Kidney (tissue), 13 donors: ENCODE measurements at regions not wholly inside any gene's neighbourhood (a gene's known extent, or its start where the extent isn't known, plus 50 kb on each side); places are given as distances from the start of the nearest gene placed in this dataset.

Source experiments
- DNase-seq, 5 donors: peaks; one replicate each; pipeline ENCODE4 v3.0.0-alpha.2; 2013 to 2020
- FAIRE-seq: peaks from 2 replicates; lab custom pipeline; 2012; peaks lifted over from hg19 to GRCh38; lab: Jason Lieb, UNC
- H3K27ac ChIP-seq, 2 donors: one replicate each; pipeline ENCODE4 v1.7.0; 2013; ENCODE audit warnings: low read depth in 2 of 2, low read length in 2 of 2, inconsistent platforms in 1 of 2
- H3K27me3 ChIP-seq: one replicate; pipeline ENCODE4 v1.7.1; 2013; ENCODE audit warnings: low read length, inconsistent platforms; ENCODE audit not compliant: control insufficient read depth, insufficient read depth
- H3K36me3 ChIP-seq, 3 donors: one replicate each; pipeline versions ENCODE4 v1.7.0 to v1.7.1; 2013; ENCODE audit warnings: low read length in 3 of 3, control low read depth in 1 of 3, inconsistent platforms in 1 of 3; ENCODE audit not compliant: insufficient read depth in 3 of 3, control insufficient read depth in 2 of 3
- H3K4me1 ChIP-seq, 3 donors: one replicate each; pipeline versions ENCODE4 v1.7.0 to v1.7.1; 2013; ENCODE audit warnings: low read length in 3 of 3, inconsistent platforms in 1 of 3, low read depth in 1 of 3; ENCODE audit not compliant: control insufficient read depth in 2 of 3, insufficient read depth in 2 of 3
- H3K4me3 ChIP-seq, 3 donors: one replicate each; pipeline versions ENCODE4 v1.7.0 to v1.8.1; 2013; ENCODE audit warnings: low read length in 3 of 3, control low read depth in 1 of 3, inconsistent platforms in 1 of 3
- H3K9ac ChIP-seq, 3 donors: one replicate each; pipeline versions ENCODE4 v1.7.0 to v1.7.1; 2013; ENCODE audit warnings: low read length in 3 of 3, control low read depth in 1 of 3, inconsistent platforms in 1 of 3
- H3K9me3 ChIP-seq, 3 donors: one replicate each; pipeline versions ENCODE4 v1.7.0 to v1.7.1; 2013; ENCODE audit warnings: low read length in 3 of 3, control low read depth in 1 of 3, inconsistent platforms in 1 of 3; ENCODE audit not compliant: control insufficient read depth in 2 of 3, insufficient read depth in 1 of 3
- intact Hi-C: fragments of 100-400 bp; cut with DNase I; formaldehyde crosslinking; loops from one replicate; pipeline ENCODE4 v1.11.1; 2022
- TF ChIP-seq, protein P1 (sequence below): IDR thresholded peaks from 3 replicates; pipeline ENCODE4 v1.5.1; 2012; ENCODE audit warnings: mild to moderate bottlenecking, moderate library complexity, borderline replicate concordance; ENCODE audit not compliant: insufficient read depth; ENCODE audit errors: extremely low read depth
- donor health status: control.
- donor health status: control.
- donor health status: control.
- donor health status: control.
- donor health status: control.
- donor health status: DM: yes; HTN: yes; CAD: no.
- donor health status: Normal renal cell carcinoma (clear cell type).

DNA sequence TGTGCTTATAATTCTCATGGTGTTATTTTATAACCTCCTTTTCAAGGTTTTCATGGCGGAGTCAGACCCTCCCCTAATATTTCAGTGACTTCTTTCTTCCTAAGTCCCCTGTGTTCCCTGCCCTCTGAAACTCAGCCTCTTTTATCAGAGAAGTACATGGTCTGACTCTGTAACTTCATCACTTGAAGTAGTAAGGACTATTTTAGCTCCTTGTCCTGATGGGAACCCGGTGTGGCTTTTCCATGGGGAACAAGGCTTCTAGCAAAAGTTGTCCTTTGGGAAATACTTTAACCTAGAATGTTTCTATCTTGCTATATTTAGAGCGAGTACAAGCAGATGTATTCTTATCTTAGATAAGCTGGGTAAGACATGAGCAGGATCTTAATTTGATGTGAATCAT lies 117.5 kb downstream of the TRIB2 start:
- intact Hi-C loops, result no loop called here
- Histone ChIP-seq H3K36me3 (no peaks in the 10 kb centered on the region), H3K27ac (peak overlapping the region in 1 of 2 donors; percentile 2), H3K4me1 (no peaks in the 10 kb centered on the region), H3K27me3 (no peaks in the 10 kb centered on the region), H3K9ac (no peak overlapping the region), H3K4me3 (no peak overlapping the region), H3K9me3 (no peaks in the 10 kb centered on the region)
- TF ChIP-seq, protein P1, sequence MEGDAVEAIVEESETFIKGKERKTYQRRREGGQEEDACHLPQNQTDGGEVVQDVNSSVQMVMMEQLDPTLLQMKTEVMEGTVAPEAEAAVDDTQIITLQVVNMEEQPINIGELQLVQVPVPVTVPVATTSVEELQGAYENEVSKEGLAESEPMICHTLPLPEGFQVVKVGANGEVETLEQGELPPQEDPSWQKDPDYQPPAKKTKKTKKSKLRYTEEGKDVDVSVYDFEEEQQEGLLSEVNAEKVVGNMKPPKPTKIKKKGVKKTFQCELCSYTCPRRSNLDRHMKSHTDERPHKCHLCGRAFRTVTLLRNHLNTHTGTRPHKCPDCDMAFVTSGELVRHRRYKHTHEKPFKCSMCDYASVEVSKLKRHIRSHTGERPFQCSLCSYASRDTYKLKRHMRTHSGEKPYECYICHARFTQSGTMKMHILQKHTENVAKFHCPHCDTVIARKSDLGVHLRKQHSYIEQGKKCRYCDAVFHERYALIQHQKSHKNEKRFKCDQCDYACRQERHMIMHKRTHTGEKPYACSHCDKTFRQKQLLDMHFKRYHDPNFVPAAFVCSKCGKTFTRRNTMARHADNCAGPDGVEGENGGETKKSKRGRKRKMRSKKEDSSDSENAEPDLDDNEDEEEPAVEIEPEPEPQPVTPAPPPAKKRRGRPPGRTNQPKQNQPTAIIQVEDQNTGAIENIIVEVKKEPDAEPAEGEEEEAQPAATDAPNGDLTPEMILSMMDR, result no peak
- no peak for DNase-seq
- FAIRE-seq, result no peak

DNA sequence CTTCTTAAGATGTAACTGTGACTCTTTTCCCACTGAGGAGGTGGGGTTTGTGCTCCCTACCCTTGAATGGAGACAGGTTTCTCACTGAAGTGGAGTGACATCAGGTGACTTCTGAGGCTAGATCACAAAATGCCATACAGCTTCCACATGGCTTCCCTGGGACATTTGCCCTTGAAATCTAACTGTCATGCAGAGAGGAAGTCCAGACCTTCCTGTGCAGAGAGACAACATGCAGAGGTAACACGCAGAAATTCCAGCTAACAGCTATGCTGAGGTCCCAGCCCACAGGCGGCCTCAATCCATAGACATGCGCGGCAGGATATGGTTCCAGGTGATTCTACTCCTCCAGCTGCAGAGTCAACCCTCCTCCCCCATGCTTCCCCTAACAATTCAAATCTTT lies 119.0 kb downstream of the TRIB2 start:
- H3K27ac ChIP-seq, result no peak overlapping the region
- intact Hi-C loops, result no loop called here
- H3K4me1 ChIP-seq, result no peaks in the 10 kb centered on the region
- H3K36me3 ChIP-seq, result no peaks in the 10 kb centered on the region
- FAIRE-seq, result no peak
- no peaks in the 10 kb centered on the region for H3K9me3 ChIP-seq
- H3K4me3 ChIP-seq, result no peak overlapping the region
- no peak overlapping the region for H3K9ac ChIP-seq
- TF ChIP-seq, protein P1, result no peak
- DNase-seq, result no peak
- H3K27me3 ChIP-seq, result no peaks in the 10 kb centered on the region

DNA sequence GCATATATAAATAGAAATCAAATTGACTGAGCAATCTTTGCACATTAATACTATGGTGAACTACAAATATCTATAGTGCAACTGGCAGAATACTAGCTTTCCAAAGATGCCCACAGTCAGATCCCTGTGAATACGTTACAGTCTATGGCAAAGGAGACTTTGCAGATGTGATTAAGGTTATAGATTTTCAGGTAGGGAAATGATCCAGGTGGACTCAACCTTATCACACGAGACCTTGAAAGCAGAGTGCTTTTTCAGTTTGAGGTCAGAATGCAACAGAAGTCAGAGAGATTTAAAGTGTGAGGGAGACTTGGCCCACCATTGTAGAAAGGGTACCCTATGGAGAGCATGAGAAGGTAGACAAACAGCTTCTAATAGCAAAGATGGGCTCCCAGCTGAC lies 122.6 kb downstream of the TRIB2 start:
- FAIRE-seq (no peak), DNase-seq (no peak)
- no peak overlapping the region for H3K27ac ChIP-seq
- H3K9me3 ChIP-seq, result no peaks in the 10 kb centered on the region
- TF ChIP-seq, protein P1, result no peak
- H3K9ac ChIP-seq, result no peak overlapping the region
- intact Hi-C loops, result no loop called here
- no peak overlapping the region for H3K4me3 ChIP-seq
- H3K4me1 ChIP-seq, result no peaks in the 10 kb centered on the region
- H3K27me3 ChIP-seq, result no peaks in the 10 kb centered on the region
- H3K36me3 ChIP-seq, result no peaks in the 10 kb centered on the region

DNA sequence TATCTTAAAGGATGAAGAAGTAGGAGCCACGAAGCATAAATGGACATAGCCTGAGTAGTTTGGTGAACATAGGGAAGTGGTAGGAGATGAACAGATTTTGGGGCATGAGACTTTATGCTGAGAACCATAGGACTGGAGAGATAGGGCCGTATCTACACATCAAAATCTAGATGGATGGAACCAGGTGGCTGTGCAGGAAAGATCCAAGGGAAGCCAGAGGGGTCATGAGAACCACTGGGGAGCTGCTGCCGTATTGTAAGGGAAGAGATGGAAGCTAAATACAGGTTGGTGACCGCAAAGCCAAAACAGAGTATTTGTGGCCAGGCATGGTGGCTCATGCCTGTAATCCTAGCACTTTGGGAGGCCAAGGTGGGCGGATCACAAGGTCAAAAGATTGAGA lies 124.3 kb downstream of the TRIB2 start:
- FAIRE-seq (no peak), DNase-seq (no peak)
- Histone ChIP-seq H3K4me3 (no peak overlapping the region), H3K27me3 (no peaks in the 10 kb centered on the region), H3K9me3 (no peaks in the 10 kb centered on the region), H3K36me3 (no peaks in the 10 kb centered on the region), H3K27ac (no peak overlapping the region), H3K9ac (no peak overlapping the region), H3K4me1 (no peaks in the 10 kb centered on the region)
- intact Hi-C loops, result no loop called here
- TF ChIP-seq, protein P1, result no peak
